Kidney (tissue), 13 donors: ENCODE measurements at regions not wholly inside any gene's neighbourhood (a gene's known extent, or its start where the extent isn't known, plus 50 kb on each side); places are given as distances from the start of the nearest gene placed in this dataset.

Experiments
- DNase-seq, 5 donors: peaks; one replicate each; pipeline ENCODE4 v3.0.0-alpha.2; 2013 to 2020
- FAIRE-seq: peaks from 2 replicates; lab custom pipeline; 2012; peaks lifted over from hg19 to GRCh38; lab: Jason Lieb, UNC
- H3K27ac ChIP-seq, 2 donors: one replicate each; pipeline ENCODE4 v1.7.0; 2013; ENCODE audit warnings: low read depth in 2 of 2, low read length in 2 of 2, inconsistent platforms in 1 of 2
- H3K27me3 ChIP-seq: one replicate; pipeline ENCODE4 v1.7.1; 2013; ENCODE audit warnings: low read length, inconsistent platforms; ENCODE audit not compliant: control insufficient read depth, insufficient read depth
- H3K36me3 ChIP-seq, 3 donors: one replicate each; pipeline versions ENCODE4 v1.7.0 to v1.7.1; 2013; ENCODE audit warnings: low read length in 3 of 3, control low read depth in 1 of 3, inconsistent platforms in 1 of 3; ENCODE audit not compliant: insufficient read depth in 3 of 3, control insufficient read depth in 2 of 3
- H3K4me1 ChIP-seq, 3 donors: one replicate each; pipeline versions ENCODE4 v1.7.0 to v1.7.1; 2013; ENCODE audit warnings: low read length in 3 of 3, inconsistent platforms in 1 of 3, low read depth in 1 of 3; ENCODE audit not compliant: control insufficient read depth in 2 of 3, insufficient read depth in 2 of 3
- H3K4me3 ChIP-seq, 3 donors: one replicate each; pipeline versions ENCODE4 v1.7.0 to v1.8.1; 2013; ENCODE audit warnings: low read length in 3 of 3, control low read depth in 1 of 3, inconsistent platforms in 1 of 3
- H3K9ac ChIP-seq, 3 donors: one replicate each; pipeline versions ENCODE4 v1.7.0 to v1.7.1; 2013; ENCODE audit warnings: low read length in 3 of 3, control low read depth in 1 of 3, inconsistent platforms in 1 of 3
- H3K9me3 ChIP-seq, 3 donors: one replicate each; pipeline versions ENCODE4 v1.7.0 to v1.7.1; 2013; ENCODE audit warnings: low read length in 3 of 3, control low read depth in 1 of 3, inconsistent platforms in 1 of 3; ENCODE audit not compliant: control insufficient read depth in 2 of 3, insufficient read depth in 1 of 3
- CTCF ChIP-seq: IDR thresholded peaks from 3 replicates; pipeline ENCODE4 v1.5.1; 2012; ENCODE audit warnings: mild to moderate bottlenecking, moderate library complexity, borderline replicate concordance; ENCODE audit not compliant: insufficient read depth; ENCODE audit errors: extremely low read depth
- intact Hi-C: fragments of 100-400 bp; cut with DNase I; formaldehyde crosslinking; loops from one replicate; pipeline ENCODE4 v1.11.1; 2022
- donor health status: control.
- donor health status: control.
- donor health status: control.
- donor health status: control.
- donor health status: control.
- donor health status: DM: yes; HTN: yes; CAD: no.
- donor health status: Normal renal cell carcinoma (clear cell type).

GRCh38 chr9:22893196-22893843 lies 446.7 kb downstream of the DMRTA1 start:
- intact Hi-C loops = no loop called here
- TF ChIP-seq CTCF = no peak
- FAIRE-seq = no peak

GRCh38 chr9:22898591-22898990 lies 452.0 kb downstream of the DMRTA1 start:
- DNase-seq = no peak
- intact Hi-C loops = no loop called here
- TF ChIP-seq CTCF = no peak
- Histone ChIP-seq H3K9ac (no peak overlapping the region), H3K36me3 (no peaks in the 10 kb centered on the region), H3K4me3 (no peak overlapping the region), H3K27me3 (no peaks in the 10 kb centered on the region), H3K27ac (no peak overlapping the region), H3K9me3 (no peaks in the 10 kb centered on the region), H3K4me1 (no peaks in the 10 kb centered on the region)
- no peak for FAIRE-seq

More at GRCh38 chr9:22893196-22893843, 446.7 kb downstream of the DMRTA1 start:
- H3K27me3 ChIP-seq = no peaks in the 10 kb centered on the region
- H3K9ac ChIP-seq = no peak overlapping the region
- no peak for DNase-seq
- no peak overlapping the region for H3K4me3 ChIP-seq
- H3K36me3 ChIP-seq = no peaks in the 10 kb centered on the region
- H3K4me1 ChIP-seq = no peaks in the 10 kb centered on the region
- no peak overlapping the region for H3K27ac ChIP-seq
- H3K9me3 ChIP-seq = no peaks in the 10 kb centered on the region

GRCh38 chr9:22911632-22912031 lies 465.0 kb downstream of the DMRTA1 start:
- intact Hi-C loops = no loop called here
- TF ChIP-seq CTCF = no peak
- no peak overlapping the region for H3K4me3 ChIP-seq
- no peaks in the 10 kb centered on the region for H3K27me3 ChIP-seq
- no peak for FAIRE-seq
- no peaks in the 10 kb centered on the region for H3K4me1 ChIP-seq
- H3K27ac ChIP-seq = no peak overlapping the region
- H3K9ac ChIP-seq = no peak overlapping the region
- no peaks in the 10 kb centered on the region for H3K36me3 ChIP-seq
- peak in 1 of 5 donors; percentile 4 for DNase-seq
- no peaks in the 10 kb centered on the region for H3K9me3 ChIP-seq

GRCh38 chr9:22913026-22913425 lies 466.4 kb downstream of the DMRTA1 start:
- Histone ChIP-seq H3K36me3 (no peaks in the 10 kb centered on the region), H3K9me3 (no peaks in the 10 kb centered on the region), H3K4me3 (no peak overlapping the region), H3K27me3 (no peaks in the 10 kb centered on the region), H3K4me1 (no peaks in the 10 kb centered on the region), H3K9ac (no peak overlapping the region), H3K27ac (no peak overlapping the region)
- intact Hi-C loops = no loop called here
- no peak for FAIRE-seq
- TF ChIP-seq CTCF = no peak
- DNase-seq = no peak
